Thymus (tissue), 11 donors: ENCODE measurements at regions not wholly inside any gene's neighbourhood (a gene's known extent, or its start where the extent isn't known, plus 50 kb on each side); places are given as distances from the start of the nearest gene placed in this dataset.

Source experiments
- DNase-seq, 9 donors: peaks; one replicate each; pipeline ENCODE4 v3.0.0-alpha.2; 2013; ENCODE audit warnings: low spot score in 9 of 9, low read depth in 6 of 9, missing footprints in 1 of 9
- H3K27ac ChIP-seq, 2 donors: one replicate each; pipeline ENCODE4 v1.5.1; 2013; ENCODE audit warnings: control low read depth in 1 of 2, low read depth in 1 of 2, low read length in 1 of 2, mild to moderate bottlenecking in 1 of 2, moderate library complexity in 1 of 2
- H3K27me3 ChIP-seq, 2 donors: one replicate each; pipeline ENCODE4 v1.5.1; 2013; ENCODE audit warnings: low read length in 1 of 2; ENCODE audit not compliant: control insufficient read depth in 2 of 2, insufficient read depth in 1 of 2
- H3K36me3 ChIP-seq, 2 donors: one replicate each; pipeline ENCODE4 v1.5.1; 2013; ENCODE audit warnings: low read length in 1 of 2, mild to moderate bottlenecking in 1 of 2, moderate library complexity in 1 of 2; ENCODE audit not compliant: control insufficient read depth in 2 of 2, insufficient read depth in 2 of 2
- H3K4me1 ChIP-seq, 2 donors: one replicate each; pipeline ENCODE4 v1.5.1; 2013; ENCODE audit warnings: low read length in 2 of 2; ENCODE audit not compliant: control insufficient read depth in 2 of 2, insufficient read depth in 2 of 2
- H3K4me3 ChIP-seq, 2 donors: one replicate each; pipeline ENCODE4 v1.5.1; 2013; ENCODE audit warnings: low read length in 2 of 2, control low read depth in 1 of 2, mild to moderate bottlenecking in 1 of 2
- H3K9me3 ChIP-seq, 2 donors: one replicate each; pipeline ENCODE4 v1.5.1; 2013; ENCODE audit warnings: low read length in 1 of 2, mild to moderate bottlenecking in 1 of 2; ENCODE audit not compliant: control insufficient read depth in 2 of 2, insufficient read depth in 1 of 2
- WGBS: extraction: QIAGEN DNeasy Blood & Tissue Kit; methylation state at CpG from one replicate; pipeline ENCODE4 v1.1.7; 2013; 5-methylcytosine and 5-hydroxymethylcytosine counted together
- donor health status: healthy.

DNA sequence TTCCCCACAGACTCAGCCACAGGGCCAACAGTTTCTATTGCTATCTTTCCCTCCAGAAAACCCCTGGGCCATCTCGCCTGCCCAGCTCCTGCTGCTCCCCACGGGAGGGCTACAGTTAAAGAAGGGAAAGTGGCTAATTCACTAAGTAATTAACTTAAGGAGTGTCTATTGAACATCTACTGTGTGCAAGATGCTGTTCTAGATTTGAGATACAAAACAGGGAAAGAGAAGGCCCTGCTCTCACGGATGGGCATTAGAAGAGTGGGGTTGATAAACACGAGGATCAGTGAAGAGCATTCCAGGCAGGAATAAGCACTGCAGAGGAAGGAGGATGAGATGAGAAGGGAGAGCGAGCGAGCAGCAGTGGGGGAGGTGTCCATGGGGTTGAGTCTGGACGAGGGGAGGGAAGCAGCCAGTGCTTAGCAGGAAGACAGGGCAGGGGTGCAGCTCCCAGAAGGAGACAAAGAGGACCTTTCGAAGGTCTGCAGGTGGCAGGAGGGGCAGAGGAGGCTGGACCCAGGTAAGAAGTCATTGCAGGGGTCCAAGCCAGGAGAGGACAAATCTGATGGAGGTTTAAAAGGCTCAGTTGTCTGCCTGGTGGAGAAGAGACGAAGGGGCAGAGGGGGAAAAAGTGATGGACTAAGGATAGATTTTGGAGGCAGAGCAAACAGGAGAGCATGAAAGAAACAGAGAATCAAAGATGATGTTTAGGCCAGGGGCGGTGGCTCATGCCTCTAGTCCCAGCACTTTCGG is 64.7 kb downstream of the KLF15 start:
- Histone ChIP-seq H3K9me3 (no peaks in the 10 kb centered on the region), H3K4me1 (no peaks in the 10 kb centered on the region), H3K36me3 (no peaks in the 10 kb centered on the region), H3K27me3 (peaks cover 21 to 41% of the 10 kb centered on the region in 2 donors), H3K27ac (no peak overlapping the region), H3K4me3 (no peak overlapping the region)
- WGBS, result 89% methylated on average over 11 of the region's 11 CpGs
- DNase-seq, result no peak

DNA sequence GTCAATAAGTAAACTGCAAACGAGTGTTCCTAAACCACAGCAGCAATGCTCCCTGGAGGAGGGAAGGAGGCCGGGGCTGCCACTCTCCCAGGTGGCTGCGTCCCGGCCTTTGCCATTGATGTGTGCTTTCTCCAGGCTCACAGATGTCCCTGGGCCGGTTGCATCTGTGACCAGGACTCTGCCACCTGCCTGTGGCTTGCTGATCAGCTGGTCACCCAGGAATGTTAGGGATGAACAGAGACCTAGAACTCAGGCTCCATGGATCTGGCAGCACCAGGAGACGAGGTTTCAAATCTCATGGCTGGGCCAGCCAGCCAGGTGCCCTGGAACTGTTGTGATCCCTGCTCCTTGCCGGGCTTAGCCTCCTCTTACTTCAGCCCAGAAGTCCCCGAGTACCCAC is 65.7 kb downstream of the KLF15 start:
- 92% methylated on average over 8 of the region's 8 CpGs for WGBS
- DNase-seq, result no peak
- Histone ChIP-seq H3K9me3 (no peaks in the 10 kb centered on the region), H3K4me1 (no peaks in the 10 kb centered on the region), H3K4me3 (no peak overlapping the region), H3K27me3 (peaks cover 25 to 50% of the 10 kb centered on the region in 2 donors), H3K36me3 (no peaks in the 10 kb centered on the region), H3K27ac (no peak overlapping the region)

- no peak for DNase-seq
- 88% methylated on average over 6 of the region's 6 CpGs for WGBS
- Histone ChIP-seq H3K9me3 (no peaks in the 10 kb centered on the region), H3K27ac (no peak overlapping the region), H3K4me1 (no peaks in the 10 kb centered on the region), H3K4me3 (no peak overlapping the region), H3K27me3 (peaks cover 25 to 55% of the 10 kb centered on the region in 2 donors), H3K36me3 (no peaks in the 10 kb centered on the region)
These were observed 66.1 kb downstream of the KLF15 start for GRCh38 chr3:126291061-126291460.

DNA sequence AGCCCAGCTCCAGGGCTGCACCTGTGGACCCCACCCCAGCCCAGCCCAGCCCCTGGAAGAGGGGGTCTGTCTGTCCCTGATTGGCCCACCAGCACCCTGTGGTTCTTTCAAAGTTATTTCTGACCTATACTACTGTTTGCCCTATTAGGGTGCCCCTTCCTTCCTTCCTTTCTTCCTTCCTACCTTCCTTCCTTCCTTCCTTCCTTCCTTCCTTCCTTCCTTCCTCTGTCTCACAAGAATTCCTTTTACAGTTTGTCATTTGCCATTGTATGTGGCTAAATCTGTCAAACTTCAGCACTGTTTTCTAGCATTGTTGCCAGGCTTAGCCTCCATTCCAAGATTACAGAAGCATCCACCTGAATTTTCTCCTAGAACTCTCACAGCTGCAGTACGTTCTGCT is 66.9 kb downstream of the KLF15 start:
- H3K36me3 ChIP-seq, result no peaks in the 10 kb centered on the region
- H3K27me3 ChIP-seq, result peaks cover 27 to 58% of the 10 kb centered on the region in 2 donors
- no peak overlapping the region for H3K4me3 ChIP-seq
- no peak overlapping the region for H3K27ac ChIP-seq
- 75% methylated on average over 1 of the region's 1 CpG for WGBS
- DNase-seq, result no peak
- no peaks in the 10 kb centered on the region for H3K4me1 ChIP-seq
- no peaks in the 10 kb centered on the region for H3K9me3 ChIP-seq

- Histone ChIP-seq H3K36me3 (no peaks in the 10 kb centered on the region), H3K27me3 (peaks cover 28 to 59% of the 10 kb centered on the region in 2 donors), H3K4me3 (no peak overlapping the region), H3K27ac (no peak overlapping the region), H3K9me3 (no peaks in the 10 kb centered on the region), H3K4me1 (no peaks in the 10 kb centered on the region)
- DNase-seq, result no peak
- 62% methylated on average over 1 of the region's 1 CpG for WGBS
These were observed 68.1 kb downstream of the KLF15 start for GRCh38 chr3:126289096-126289495.

GRCh38 chr3:126288314-126288713 is 68.9 kb downstream of the KLF15 start:
- H3K27ac ChIP-seq, result no peak overlapping the region
- H3K36me3 ChIP-seq, result no peaks in the 10 kb centered on the region
- no peaks in the 10 kb centered on the region for H3K4me1 ChIP-seq
- no peak overlapping the region for H3K4me3 ChIP-seq
- H3K9me3 ChIP-seq, result no peaks in the 10 kb centered on the region
- no peak for DNase-seq
- WGBS, result 27% methylated on average over 20 of the region's 20 CpGs
- H3K27me3 ChIP-seq, result peaks cover 28 to 59% of the 10 kb centered on the region in 2 donors

DNA sequence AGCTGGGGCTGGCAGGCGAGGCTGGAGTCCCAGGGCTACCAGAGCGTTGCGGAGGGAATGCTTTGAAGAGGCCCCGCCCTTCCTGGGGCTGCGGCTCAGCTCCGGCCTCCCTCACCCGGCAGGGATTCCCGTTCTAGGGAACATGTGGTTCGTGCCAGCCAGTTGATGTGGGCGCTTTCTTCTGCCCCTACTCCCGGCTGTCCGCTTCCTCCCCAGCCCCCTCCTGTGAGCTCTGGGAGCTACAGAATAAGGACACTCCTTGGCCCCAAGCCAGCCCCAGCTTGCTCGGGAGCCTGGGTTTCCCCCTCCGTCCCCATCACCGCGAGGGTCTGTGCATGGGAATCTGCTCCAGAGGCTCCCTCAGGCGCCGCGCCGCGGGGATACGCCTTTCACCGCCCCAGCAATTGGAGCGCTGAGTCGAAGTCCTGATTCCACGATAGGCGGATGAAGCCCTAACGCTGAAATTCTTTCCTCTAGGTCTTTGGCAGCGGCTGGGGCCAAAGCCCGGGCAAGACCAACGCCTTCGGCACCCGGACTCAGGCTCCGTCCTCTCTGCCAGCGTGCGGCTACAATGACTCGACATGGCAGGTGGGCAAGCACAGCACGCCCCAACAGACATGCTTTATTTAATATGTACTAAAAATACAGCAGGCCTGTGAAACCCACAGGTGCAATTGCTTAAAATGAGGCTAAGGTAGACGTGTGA is 69.5 kb downstream of the KLF15 start:
- no peaks in the 10 kb centered on the region for H3K36me3 ChIP-seq
- peaks cover 28 to 59% of the 10 kb centered on the region in 2 donors for H3K27me3 ChIP-seq
- H3K9me3 ChIP-seq, result no peaks in the 10 kb centered on the region
- no peaks in the 10 kb centered on the region for H3K4me1 ChIP-seq
- no peak overlapping the region for H3K27ac ChIP-seq
- H3K4me3 ChIP-seq, result no peak overlapping the region
- WGBS, result 7% methylated on average over 39 of the region's 39 CpGs
- DNase-seq, result no peak

DNA sequence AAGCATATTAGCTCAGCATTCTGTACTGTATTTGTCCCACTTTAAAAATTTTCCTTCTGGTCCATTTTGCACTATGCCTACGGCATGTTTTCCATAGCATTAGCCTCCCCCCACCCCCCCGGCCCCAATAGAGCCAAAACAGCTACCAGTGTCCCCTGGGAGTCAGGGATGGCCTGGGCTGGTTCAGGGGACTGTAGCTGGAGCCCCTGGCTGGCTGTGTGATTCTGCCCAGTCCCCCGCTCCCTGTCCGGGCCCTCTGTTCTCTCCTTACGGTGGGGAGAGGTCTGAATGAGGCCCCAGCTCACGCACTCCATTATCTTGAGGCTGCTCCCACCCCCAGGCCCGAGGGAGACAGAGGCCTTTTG is 70.1 kb downstream of the KLF15 start:
- WGBS, result 33% methylated on average over 7 of the region's 7 CpGs
- Histone ChIP-seq H3K27me3 (peaks cover 28 to 58% of the 10 kb centered on the region in 2 donors), H3K4me1 (no peaks in the 10 kb centered on the region), H3K9me3 (no peaks in the 10 kb centered on the region), H3K36me3 (no peaks in the 10 kb centered on the region), H3K4me3 (no peak overlapping the region), H3K27ac (no peak overlapping the region)
- no peak for DNase-seq

DNA sequence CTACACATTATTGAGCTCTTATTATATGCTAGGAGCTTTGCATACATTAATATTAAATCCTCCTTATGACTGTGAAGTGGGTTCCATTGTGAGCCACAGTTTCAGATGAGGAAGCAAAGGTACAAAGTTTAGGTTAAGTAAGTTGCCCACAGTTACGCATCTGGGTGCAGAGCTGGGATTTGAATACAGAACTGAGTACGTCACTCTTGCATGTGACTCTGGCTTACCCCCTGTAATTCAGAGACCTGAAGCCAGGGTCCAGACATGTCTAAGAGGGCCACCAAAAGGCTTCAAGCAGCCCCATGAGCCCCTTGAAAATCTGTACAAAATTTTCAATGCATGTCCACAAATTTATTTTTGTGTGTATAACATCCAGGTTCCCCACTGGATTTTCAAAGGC is 71.8 kb downstream of the KLF15 start:
- H3K36me3 ChIP-seq, result no peaks in the 10 kb centered on the region
- 96% methylated on average over 2 of the region's 2 CpGs for WGBS
- peaks cover 28 to 45% of the 10 kb centered on the region in 2 donors for H3K27me3 ChIP-seq
- H3K4me3 ChIP-seq, result no peak overlapping the region
- H3K27ac ChIP-seq, result no peak overlapping the region
- H3K9me3 ChIP-seq, result no peaks in the 10 kb centered on the region
- DNase-seq, result no peak
- no peaks in the 10 kb centered on the region for H3K4me1 ChIP-seq
